ENCODE measurements at regions not wholly inside any gene's neighbourhood (a gene's known extent, or its start where the extent isn't known, plus 50 kb on each side); places are given as distances from the start of the nearest gene placed in this dataset.
"Not testable (repeated sequence)": the region's sequence is repeated elsewhere in the genome, so short reads cannot be mapped to it uniquely, and the experiment has no call there.

GRCh38 chr11:71782229-71782861 lies 50.7 kb upstream of the DEFB108B start:
- whole genome bisulfite sequencing, 10 experiments: 73 to 96% (median 91%) methylated on average over 2 to 11 of the region's 13 CpGs; no CpG with 5 or more reads in 1 of the 10 experiments
- H3K4me1 ChIP-seq (replicated peaks in 1 of 2); H3K27ac ChIP-seq; in situ Hi-C loops (cut with MboI; ENCODE audit: low pct_unique_long_range_greater_than_20kb in 2 of 9, low sequenced_read_pairs in 9 of 9, unreplicated experiment in 9 of 9); H3K4me3 ChIP-seq; ATAC-seq (replicated peaks in 6 of 8): not testable (repeated sequence)

- H3K4me3 ChIP-seq; H3K27ac ChIP-seq; ATAC-seq (replicated peaks in 6 of 8); in situ Hi-C loops (cut with MboI; ENCODE audit: low pct_unique_long_range_greater_than_20kb in 2 of 9, low sequenced_read_pairs in 9 of 9, unreplicated experiment in 9 of 9): not testable (repeated sequence)
- WGBS, 10 experiments: 80 to 100% (median 100%) methylated on average over 1 of the region's 4 CpGs; no CpG with 5 or more reads in 7 of the 10 experiments
- H3K4me1 ChIP-seq (replicated peaks in 1 of 2): peaks cover 3 to 11% of the 10 kb centered on the region in 2 donors
These were observed 49.8 kb upstream of the DEFB108B start for GRCh38 chr11:71783191-71783590.

All from motor neuron (in vitro differentiated cells).